Right lobe of liver (tissue), 4 donors: ENCODE measurements at regions not wholly inside any gene's neighbourhood (a gene's known extent, or its start where the extent isn't known, plus 50 kb on each side); places are given as distances from the start of the nearest gene placed in this dataset.

Experiments used
- POLR2A ChIP-seq: fragments of 450-650 bp; IDR thresholded peaks from one replicate; pipeline ENCODE4 v1.6.1; 2017; ENCODE audit warnings: antibody characterized with exemption, mild to moderate bottlenecking
- TF ChIP-seq, protein P1 (sequence below), 4 donors: fragments of 200-600 bp in 3 of 4; fragments of 450-650 bp in 1 of 4; IDR thresholded peaks; one replicate each; pipeline versions ENCODE4 v1.5.1 to v1.8.0; 2016 to 2022; ENCODE audit warnings: antibody characterized with exemption in 4 of 4, mild to moderate bottlenecking in 2 of 4
- donor health status: DM: no; HTN: no; CAD: no.
- donor health status: DM: no; HTN: no; CAD: no.
- donor health status: DM: no; HTN: yes; CAD: no.

DNA sequence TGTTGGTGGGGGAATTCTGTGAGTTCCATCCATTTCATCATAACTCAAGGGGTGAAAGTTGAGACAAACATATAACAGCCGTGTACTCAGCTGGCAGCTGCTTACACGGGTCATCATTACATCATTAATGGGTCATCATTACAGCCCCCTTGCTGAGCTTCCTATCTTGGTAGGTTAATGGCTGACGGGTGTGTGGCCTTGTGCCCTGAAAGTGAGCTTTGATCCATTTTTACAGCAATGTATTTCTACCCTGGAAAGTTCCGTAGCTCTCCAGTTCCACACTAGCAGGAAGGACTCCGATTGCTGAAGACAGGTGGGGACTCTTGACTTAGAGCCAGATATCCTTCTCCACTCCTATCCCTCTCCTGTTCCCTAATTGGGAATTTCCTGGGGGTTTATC lies 105.2 kb upstream of the DLX2 start:
- TF ChIP-seq, protein P1, sequence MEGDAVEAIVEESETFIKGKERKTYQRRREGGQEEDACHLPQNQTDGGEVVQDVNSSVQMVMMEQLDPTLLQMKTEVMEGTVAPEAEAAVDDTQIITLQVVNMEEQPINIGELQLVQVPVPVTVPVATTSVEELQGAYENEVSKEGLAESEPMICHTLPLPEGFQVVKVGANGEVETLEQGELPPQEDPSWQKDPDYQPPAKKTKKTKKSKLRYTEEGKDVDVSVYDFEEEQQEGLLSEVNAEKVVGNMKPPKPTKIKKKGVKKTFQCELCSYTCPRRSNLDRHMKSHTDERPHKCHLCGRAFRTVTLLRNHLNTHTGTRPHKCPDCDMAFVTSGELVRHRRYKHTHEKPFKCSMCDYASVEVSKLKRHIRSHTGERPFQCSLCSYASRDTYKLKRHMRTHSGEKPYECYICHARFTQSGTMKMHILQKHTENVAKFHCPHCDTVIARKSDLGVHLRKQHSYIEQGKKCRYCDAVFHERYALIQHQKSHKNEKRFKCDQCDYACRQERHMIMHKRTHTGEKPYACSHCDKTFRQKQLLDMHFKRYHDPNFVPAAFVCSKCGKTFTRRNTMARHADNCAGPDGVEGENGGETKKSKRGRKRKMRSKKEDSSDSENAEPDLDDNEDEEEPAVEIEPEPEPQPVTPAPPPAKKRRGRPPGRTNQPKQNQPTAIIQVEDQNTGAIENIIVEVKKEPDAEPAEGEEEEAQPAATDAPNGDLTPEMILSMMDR (IDR thresholded peaks at IDR 0.05) = no peak
- TF ChIP-seq POLR2A = no peak
